HG02798 (cell line): ENCODE measurements at regions not wholly inside any gene's neighbourhood (a gene's known extent, or its start where the extent isn't known, plus 50 kb on each side); places are given as distances from the start of the nearest gene placed in this dataset.

Experiments used
- ATAC-seq: cut with Tn5 transposase; IDR thresholded peaks from one replicate; pipeline ENCODE4 v1.9.1; 2021; ENCODE audit warnings: mild to moderate bottlenecking; ENCODE audit not compliant: unreplicated experiment, poor library complexity

DNA sequence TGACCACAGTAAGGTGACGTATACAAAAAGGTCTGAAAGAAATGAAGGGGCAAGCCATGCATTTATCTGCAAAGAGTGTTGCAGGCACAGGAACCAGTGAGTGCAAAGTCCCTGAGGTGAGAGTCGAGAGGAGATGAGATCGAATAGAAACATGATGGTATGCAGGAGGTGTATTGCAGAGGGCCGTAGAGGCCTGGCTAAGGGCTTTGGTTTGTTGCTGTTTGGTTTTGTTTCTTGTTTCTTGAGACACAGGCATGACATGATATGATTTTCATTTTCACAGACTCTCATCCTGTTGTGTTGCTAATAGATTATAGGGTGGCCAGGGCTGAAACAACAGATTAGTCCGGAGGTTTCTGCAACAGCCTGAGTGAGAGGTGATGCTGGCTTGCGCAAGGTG, 80.4 kb downstream of the HSPH1 start:
- peak; percentile 66 for ATAC-seq

DNA sequence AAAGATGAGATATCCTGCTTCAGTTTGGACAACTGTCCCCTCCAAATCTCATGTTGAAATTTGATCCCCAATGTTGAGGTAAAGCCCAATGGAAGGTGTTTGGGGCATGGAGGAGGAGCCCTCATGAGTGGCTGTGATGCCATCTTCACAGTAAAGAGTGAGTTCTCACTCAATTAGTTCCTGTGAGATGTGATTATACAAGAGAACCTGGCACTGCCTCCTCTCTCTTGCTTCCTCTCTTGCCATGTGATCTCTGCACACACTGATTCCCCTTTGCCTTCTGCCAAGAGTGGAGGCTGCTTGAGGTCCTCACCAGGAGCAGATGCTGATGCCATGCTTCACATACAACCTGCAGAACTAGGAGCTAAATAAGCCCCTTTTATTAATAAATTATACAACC, 86.9 kb downstream of the HSPH1 start:
- ATAC-seq = no peak

DNA sequence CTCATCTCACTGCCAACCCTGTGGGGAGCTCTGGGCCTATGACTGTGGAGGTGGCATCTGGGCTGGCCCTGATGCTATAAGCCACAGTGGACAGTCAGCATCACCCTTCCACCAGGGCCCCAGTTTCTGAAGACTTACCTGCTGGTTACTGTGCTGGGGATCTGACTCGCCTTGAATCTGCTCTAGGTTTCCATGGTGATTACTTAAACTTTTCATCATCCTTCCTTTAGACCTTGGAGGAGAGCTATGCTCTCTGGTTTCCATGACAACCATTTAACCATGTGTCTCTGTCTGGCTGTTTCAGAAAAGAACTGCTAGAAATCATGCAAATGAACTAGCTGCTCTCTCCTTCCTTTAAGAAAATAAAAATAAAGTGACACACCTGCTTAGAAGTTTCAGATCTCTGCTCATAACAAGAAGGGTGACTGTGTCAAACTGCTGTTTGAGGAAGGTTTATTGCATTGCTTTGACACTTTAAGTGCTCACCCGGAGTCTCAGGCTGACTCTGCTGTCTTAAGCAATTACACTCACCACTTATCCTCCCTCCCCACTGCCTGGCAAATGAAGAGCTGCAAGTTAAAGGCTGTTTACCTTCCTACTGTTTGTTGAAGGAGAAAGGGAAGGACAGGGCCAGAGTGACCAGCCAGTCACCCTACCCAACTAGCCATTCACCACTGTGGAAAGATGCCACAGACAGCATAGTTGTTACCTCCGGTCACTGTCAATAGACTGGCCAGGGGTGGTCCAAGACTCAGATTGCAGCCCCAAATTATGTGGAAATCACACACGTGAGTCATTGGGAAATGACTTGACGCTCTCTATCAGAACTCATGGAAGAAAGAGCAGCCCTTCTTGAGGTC, 87.6 kb downstream of the HSPH1 start:
- peak; percentile 93 for ATAC-seq

DNA sequence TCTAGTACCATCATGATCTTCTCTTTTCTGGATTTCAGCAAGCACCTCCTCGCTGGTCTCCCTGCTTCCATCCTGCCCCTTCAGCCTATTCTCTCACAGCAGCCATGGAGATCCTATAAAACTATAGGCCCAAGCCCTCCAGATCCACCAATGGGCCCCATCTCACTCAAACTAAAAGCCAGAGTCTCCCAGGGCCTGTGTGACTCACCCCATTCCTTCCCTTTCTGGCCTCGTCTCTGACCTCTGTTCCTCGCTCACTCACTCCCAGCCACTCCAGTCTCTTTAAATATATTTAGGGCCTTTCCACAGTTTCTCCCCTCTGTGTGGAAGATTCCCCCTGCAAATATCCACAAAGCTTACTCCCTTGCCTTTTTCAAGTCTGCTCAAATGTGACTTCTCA, 89.7 kb downstream of the HSPH1 start:
- ATAC-seq = no peak

DNA sequence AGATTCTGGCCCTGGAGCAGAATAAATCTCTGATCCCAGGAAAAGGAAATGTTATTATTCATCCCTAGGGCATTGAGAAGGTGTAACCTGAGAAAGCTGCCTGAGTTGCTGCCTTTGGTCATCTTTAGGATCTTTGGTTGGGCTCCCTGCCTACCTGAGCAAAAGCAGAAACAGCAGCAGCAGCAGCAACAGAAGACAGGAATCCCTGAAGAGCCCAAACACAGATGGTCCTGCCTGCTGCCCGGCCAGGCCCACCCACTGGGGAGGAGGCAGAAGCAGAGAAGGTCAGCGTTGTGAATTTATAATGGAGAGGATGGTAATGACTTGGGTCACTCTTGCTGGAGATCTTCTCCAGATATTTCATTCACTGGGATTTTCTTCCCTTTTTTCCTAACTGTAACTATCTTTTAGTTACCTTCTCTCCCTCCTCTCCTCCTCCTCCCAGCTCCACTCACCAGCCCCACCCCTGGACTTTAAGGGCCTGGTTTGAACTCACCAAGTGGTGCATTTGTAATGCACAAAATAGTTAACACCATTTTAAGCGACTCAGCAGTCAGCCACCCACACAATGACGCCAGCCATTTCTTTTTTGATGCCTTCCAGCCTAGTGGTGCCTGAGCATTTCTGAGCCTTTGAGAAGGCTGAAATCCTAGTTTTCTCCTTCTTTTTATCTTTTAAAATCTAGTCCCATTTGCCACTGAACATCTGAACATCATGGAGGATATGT, 91.7 kb downstream of the HSPH1 start:
- no peak for ATAC-seq

DNA sequence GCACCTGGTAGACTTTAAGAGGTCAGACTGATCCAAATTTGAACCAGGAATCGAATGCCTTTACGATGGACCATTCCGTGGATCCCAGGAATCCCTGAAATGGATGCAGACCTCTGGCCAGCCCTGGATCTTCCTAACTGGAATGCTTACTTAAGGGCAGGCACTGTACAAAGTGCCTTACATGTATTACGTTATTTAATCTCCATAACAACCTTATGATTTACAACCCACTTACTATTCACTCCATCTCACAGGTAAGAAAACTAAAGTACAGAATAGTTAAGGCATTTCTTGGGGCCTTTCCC, 93.6 kb downstream of the HSPH1 start:
- no peak for ATAC-seq

DNA sequence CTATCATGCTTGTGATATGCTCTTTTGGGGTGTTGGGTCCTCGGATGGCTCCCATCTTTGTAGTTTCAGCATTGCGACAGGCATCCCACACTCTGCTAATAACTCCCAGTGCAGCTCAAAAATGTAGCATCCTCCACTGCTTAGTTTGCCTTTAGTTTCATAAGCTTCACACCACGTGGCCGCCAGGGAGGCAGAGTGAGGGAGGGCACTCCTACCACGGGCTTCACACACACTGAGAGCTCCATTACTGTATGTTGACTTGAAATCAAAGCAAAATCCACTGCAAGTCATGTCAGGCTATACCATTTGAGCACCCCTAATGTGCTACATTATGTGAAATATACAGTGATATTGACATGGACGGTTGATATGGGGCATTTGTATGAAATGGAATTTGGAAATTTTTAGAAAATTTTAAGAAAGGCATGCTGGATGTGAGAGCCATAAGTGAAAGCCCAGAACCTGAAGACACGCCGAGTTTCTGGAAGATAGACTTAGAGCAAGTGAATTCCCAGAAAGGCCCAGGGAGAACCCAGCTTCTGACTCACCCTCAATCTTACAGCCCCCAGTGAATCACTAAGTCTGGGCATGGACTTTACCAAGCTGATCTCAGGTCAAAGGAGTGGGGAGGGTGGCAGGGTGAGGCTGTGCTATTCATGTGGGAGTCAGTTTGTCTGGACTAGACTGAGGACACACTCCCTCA, 94.1 kb downstream of the HSPH1 start:
- no peak for ATAC-seq

DNA sequence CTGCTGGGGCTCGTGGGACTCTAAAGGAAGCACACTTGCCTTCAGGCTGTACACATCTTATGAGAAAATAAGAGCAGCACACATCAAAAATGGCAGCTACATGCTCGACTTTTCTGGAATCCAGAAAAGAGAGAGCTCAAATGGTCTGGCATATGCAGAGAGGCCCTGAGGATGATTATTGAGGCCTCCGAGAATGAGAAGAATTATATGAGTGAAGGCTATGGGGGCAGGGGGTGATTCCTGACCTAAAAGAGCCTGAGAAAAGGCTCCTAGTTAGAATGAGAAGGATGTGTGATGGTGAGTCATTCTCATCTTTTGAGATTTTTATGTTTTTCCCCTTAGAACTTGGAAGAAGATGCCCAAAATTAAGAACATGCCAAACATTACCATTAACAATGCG, 97.1 kb downstream of the HSPH1 start:
- no peak for ATAC-seq

DNA sequence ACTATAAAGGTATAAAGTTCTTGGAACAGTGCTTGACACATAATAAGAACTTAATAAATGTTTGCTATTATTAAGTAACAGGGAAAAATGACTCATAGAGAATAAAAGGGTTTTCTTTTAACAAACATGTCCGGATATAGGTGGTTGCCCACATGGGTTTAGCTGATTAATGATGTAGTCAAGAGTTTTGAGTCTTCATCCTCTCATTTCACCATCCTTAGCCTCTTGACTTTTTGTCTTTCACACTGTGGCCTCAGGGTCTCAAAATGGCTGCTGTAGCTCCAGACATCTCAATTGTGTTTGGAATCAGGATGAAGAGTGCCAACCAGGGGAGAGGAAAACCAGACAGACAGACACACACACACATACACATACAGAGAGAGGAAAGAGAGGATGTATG, 97.9 kb downstream of the HSPH1 start:
- ATAC-seq = no peak

DNA sequence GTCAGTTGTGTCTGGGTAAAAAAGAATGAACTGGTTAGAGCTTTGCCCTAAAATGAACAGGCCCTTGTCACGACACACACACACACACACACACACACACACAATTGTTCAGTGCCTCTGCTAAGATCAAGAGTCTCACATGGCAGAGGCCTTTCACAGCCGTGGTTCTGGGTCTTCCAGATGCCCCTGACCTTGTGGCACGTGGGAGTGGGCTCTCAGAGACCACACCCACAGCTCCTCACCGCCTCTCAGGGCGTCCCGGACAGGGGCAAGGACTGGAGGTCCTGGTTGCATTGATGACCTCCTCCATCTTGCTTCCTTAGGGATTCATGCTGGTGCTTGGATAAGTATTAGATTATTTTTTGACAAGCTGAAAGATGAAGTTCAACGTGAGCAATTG, 101.0 kb downstream of the HSPH1 start:
- ATAC-seq = no peak

DNA sequence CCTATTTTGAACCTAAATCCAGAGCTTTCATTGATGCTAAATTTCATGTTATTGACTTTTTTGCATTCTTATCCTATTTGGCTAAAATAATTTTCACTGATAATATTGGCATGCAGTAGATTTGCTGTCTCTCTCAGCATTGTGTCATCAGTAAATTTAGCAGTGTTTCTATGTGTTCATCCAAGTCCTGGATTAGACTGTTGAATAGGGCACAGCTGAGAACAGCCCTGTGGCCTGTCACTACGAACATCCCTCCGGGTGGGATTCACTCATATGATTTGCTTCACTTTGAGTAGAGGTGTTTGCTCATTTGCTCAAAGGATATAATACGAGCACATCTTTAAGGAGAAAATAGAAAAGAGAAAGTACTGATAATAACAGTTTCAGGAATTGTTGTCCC, 101.5 kb downstream of the HSPH1 start:
- no peak for ATAC-seq

DNA sequence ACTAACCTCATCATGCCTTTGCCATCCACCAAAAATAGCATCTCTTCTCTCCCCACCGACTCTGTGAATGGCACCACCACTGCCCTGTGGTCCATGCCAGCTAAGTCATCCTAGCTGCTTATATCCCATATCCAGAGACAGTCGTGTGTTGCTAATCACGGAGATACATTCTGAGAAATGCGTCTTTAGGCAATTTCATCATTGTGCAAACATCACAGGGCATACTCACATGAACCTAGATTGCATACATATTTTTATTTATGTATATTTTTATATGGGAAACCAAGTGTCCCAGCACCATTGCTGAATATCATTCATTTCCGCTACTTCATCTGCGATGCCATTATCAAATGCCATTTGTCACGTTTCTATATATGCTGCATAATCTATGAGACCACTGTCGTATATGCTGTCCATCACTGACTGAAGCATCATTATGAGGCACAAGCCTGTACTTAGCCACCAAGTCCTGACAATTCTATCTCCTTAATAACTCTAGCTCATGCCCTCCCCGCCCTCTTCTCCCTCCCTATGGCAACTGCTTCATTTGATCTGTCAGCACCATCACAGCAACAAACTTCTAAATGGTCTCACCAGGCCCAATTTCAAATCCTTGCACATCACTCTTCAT, 104.2 kb downstream of the HSPH1 start:
- no peak for ATAC-seq

DNA sequence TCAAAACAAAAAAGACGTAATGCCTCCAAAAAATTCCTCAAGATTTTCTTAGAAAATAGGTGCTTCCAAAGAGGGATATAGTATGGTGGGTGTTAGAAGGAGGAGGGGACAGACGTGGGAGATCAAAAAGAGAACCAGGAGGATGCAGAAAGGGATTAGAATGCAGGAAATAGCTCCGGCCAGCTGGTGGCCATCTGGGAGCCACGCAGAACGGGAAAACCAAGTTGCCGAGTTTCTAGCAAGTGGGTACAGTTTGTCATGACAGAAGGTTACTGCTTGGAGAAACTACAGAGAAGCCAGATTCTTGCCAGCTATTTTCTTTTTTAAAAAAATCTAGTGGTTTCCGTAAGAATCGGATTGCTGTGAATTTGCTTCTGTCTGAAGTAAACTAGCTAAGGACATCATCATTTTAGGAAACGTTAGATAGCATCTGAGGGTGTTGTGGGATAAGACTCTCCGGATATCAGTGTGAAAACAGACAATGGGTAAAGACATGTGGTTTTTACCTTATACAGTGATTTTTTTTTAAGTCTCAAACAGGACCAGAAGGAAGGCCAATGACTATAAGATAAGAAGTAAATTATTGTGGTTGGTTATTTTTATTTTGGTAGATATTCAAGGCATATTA, 104.9 kb downstream of the HSPH1 start:
- no peak for ATAC-seq

DNA sequence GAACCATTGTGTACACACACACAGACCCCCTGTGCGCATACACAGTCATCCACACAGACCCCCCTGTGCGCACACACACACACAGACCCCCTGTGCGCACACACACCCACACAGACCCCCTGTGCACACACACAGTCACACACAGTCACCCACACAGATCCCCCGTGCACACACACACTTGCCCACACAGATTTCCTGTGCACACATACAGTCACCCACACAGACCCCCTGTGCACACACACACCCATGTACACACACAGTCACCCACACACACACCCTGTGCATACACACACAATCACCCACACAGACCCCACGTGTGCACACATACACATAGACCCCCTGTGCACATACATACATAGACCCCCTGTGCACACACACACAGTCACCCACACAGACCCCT, 106.1 kb downstream of the HSPH1 start:
- no peak for ATAC-seq

DNA sequence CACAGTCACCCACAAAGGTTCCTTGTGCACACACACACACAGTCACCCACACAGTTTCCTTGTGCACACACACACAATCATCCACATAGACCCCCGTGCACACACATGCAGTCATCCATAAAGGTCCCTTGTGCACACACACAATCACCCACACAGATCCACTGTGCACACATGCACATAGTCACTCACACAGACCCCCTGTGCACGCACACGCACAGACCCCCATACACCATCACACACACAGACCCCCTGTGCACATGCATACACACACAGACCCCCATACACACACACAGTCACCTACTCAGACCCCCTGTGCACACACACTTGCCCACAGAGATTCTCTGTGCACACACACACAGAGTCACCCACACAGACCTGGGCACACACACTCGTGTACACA, 107.1 kb downstream of the HSPH1 start:
- ATAC-seq = no peak

DNA sequence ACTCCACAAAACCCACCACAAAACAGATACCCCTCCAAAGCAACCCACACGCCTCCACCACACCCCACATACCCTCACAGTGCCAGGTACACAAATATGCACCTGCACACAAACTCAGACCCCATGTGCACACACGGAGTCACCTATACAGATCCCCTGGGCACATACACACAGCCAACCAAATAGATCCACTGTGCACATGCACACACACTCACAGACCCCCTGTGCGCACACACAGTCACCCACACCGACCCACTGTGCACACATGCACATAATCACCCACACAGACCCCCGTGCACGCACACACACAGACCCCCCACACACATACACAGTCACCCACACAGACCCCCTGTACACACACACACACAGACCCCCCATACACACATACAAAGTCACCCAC, 107.8 kb downstream of the HSPH1 start:
- ATAC-seq = no peak

DNA sequence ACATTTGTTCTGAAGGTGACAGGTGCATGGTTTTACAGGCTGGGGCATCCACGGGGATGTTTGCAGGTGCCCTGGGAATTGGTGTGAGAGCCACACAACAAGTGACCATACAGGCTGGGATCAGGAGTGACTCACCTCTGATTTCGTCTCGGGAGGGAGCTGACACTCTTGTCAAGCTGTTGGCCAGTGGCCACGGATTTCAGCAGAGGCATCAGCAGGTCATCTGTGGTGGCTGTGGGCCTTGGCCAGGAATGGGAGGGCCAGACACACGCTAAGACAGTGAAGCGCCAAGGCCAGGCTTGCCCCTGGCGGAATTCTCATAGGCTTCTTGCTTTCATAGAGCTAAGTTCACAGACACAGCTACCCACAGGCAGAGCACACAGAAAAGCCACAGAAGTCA, 108.6 kb downstream of the HSPH1 start:
- no peak for ATAC-seq

DNA sequence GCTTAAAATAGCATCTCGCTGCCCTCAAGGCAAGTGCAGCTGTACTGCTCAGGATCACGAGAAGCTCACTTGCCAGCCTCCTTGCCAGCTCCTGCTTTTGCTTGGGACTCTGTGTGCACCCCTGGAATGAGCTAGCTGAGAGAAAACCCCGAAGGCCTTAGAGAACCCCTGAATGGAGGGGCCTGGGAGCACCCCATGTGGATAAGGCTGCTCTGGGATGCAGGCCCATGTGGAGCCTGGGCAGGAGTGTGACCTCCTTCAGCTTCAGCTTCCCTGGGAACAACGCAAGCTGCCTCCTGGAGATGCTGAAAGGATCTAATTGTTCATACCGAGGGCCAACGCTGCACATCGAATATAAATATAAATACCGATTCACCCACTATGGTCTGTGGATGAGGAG, 109.2 kb downstream of the HSPH1 start:
- ATAC-seq = no peak

DNA sequence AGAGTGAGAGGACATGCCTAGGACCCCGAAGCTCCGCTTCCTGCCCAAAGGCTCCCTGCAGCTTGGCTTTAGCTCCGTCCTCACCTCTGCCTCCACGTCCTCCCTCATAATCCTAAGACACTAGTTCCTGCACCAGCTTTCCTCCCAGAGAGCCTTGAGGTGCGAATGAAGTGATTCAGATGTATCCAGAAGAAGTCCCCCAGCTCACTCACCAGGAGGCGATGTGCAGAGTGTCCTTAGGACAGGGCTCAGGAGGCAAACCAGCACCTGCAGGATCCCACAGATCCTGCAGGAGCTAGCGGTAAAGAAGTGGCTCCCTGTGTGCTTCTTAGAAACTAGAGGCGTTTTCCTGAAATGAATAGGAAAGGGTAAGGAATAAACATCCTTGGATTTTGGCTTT, 109.7 kb downstream of the HSPH1 start:
- no peak for ATAC-seq
